HG03045 (cell line): ENCODE measurements at regions not wholly inside any gene's neighbourhood (a gene's known extent, or its start where the extent isn't known, plus 50 kb on each side); places are given as distances from the start of the nearest gene placed in this dataset.
"Not testable (repeated sequence)": the region's sequence is repeated elsewhere in the genome, so short reads cannot be mapped to it uniquely, and the experiment has no call there.

Experiments
- ATAC-seq: cut with Tn5 transposase; IDR thresholded peaks from one replicate; pipeline ENCODE4 v1.9.1; 2021; ENCODE audit warnings: mild to moderate bottlenecking, moderate library complexity; ENCODE audit not compliant: unreplicated experiment

GRCh38 chr9:108803428-108804065 is 52.2 kb downstream of the ACTL7B start:
- ATAC-seq: no peak

- no peak for ATAC-seq
These were observed 52.8 kb downstream of the ACTL7B start for GRCh38 chr9:108802967-108803366.

GRCh38 chr9:108801949-108802348 is 53.8 kb downstream of the ACTL7B start:
- ATAC-seq: no peak

DNA sequence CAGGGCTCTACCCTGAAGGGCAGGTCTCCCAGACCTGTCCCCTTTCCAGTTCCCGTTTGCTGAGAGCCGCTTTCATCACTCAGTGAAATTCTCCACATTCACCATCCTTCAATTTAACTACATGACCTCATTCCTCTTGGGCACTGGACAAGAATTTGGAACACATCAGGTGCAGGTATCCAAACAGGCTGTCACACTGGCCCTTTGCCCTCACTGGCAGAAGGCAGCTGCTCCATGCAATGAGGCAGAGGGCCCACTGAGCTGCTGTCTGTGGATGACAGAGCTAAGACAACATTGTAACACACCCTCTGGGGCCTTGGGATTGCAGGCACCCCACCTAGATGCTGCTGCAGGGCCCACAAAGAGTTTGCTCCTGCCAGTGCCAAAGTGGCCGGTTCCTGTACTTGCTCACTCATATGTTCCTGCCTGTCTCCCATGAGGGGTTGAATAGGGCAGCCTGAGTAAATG is 55.1 kb downstream of the ACTL7B start:
- no peak for ATAC-seq

- ATAC-seq: no peak
These were observed 62.2 kb downstream of the ACTL7B start for GRCh38 chr9:108793573-108793972.

- no peak for ATAC-seq
These were observed 66.0 kb downstream of the ACTL7B start for GRCh38 chr9:108789742-108790141.

DNA sequence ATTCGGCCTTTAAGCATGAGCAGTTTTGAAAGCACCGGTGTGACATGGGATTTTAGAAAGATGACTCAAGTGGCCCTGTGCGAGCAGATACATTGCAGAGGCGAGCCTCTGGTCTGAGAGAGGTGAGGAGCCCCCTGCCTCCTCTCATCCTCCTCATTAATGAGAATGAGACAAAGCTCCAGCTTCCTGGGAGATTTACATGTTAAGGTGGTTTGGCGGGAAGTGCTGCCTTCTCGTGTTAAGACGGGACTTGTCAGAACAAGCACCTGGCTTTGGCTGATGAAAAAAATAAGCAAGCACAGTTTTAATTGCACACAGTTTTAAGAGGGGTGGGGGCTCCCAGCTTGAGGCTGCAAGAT is 68.1 kb downstream of the ACTL7B start:
- ATAC-seq: no peak

DNA sequence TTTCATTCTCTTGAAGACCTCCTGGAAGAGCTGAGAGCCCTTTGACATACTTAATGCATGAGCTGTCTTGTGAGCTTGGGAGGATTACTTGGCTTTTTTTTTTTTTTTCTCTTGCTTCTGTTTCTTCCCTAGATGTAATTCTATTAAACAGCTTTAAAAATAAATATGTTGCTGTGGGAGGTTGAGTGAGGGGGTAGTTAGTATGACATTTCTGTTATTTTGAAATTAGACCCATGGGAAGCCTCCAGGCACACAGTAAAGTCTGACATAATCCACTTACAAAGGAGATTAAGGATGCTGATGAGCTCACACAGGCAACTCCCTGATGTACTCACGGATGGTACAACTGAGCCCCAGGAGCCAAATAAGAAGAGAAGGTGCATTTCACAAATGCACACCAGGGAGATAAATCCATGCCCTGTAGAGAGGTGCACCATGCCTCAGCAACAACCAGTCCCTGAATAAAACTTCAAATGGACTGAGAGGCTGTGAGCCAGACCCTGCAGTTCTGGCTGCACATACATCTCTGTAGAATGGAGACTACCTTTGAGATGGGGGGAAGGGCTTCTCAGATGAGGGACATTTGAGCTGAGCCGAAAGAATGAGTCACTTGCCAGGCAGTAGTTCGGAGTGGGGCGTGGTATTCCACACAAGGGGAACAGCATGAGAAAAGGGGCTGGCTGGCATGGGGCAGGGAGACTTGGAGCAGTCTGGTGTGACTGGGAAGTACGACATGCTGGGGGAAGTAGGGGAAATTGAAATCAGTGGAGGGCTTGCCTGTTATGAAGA is 68.7 kb downstream of the ACTL7B start:
- no peak for ATAC-seq

DNA sequence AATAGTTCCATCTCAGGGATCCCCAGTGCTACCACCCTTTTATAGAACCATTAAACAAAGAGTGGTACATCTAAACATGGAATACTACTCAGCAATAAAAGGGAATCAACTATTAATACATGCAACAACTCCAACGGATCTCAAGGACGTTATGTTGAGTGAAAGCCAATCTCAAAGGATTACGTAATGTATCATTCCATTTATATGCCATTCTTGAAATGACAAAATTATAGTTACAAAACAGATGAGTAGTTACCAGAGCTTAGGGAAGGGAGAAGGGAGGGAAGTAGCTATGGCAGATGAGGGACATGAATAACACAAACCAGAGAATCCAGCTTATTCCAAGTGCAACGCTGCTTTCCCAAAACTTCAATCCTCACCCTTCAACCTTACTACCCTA is 69.5 kb downstream of the ACTL7B start:
- ATAC-seq: no peak

GRCh38 chr9:108784998-108785397 is 70.8 kb downstream of the ACTL7B start:
- ATAC-seq: no peak

DNA sequence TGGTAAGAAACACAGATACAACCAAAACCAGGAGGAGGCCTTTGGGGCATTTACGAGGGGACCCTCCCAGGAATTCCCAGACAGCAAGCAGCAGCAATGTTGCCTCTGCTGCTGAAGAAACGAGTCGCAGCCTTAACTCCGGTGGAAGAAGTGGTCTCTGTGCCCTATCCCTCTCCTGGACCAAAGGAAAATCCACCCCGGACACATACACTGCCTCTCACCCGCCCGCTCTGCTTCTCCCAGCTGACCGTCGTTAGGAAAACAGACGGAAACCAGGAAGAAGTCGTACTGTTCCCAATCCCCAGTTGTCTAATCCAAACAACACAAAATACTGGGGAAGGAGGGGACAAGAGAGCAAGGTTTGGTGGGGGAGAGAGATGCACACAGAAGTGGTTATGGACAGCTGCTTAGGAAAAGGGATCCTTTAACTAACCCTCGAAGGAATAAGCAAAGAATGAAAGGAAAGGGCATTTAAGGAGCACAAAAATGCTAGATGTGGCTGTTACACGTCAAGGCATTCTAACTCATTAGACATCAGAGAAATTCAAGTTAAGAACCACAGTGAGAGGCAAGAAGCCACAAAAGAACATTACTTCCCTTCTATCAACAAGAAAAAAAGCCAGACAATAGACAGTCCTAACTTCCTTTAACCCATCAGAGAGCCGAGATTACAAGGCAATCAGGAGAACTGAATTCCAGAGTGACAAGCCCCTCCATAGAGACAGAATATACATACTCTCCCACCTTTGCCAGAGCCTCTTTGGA is 71.9 kb downstream of the ACTL7B start:
- no peak for ATAC-seq

DNA sequence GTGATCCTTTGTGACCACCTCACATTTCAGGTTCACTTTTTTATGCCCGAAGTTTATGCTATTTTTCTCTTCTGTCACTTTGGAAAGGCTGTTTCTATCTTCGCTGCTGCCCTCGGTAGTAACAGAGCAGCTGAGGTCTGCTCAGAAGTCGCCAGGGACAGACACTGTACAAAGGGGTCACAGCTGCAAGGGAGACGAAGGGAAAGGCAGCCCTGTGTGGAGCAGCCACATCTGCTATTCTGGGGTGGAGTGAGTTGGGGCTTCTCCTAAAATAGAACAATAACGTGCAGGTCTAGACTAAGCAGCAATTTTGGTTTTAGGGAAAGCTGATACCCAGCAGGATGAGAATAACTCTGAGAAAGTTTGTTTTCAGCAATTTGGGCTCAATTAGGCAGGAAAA is 72.5 kb downstream of the ACTL7B start:
- ATAC-seq: no peak

GRCh38 chr9:108780942-108781734 is 74.6 kb downstream of the ACTL7B start:
- ATAC-seq: no peak

DNA sequence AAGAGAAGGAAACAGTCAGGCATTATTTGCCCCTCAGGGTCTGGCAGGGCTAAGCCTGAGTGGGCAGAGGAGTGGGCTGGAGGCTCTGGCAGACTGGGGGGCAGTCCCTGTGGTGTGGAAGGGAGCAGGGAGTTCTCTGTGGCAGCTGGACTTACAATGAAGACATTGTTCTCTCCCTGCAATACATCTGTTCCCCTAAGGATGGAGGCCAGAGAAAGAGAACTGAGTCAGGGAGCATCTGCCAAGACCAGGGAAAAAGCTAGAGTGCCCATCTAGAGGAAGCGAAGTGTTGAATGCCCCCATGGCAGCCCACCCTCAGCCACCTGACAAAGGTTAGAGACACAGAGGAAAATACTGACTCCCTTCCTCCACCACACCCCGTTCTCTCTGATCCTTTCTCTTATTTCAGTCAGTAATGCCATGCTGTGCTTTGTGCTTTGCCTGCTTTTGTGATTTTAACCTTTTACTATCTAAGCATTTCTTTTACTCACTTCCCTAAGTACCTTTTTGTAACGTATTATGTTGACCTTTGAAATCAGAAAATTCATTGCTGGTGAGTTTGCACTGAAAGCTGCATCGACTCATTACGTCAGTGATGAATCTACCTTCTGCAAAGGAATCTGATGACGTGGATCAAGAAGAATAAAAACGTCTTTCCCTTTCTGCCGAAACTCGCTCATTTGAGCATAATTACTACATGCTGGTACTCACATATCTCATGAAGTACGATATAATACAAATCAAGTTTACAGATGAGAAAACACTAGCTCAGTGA is 76.0 kb downstream of the ACTL7B start:
- no peak for ATAC-seq

- no peak for ATAC-seq
These were observed 78.7 kb downstream of the ACTL7B start for GRCh38 chr9:108776920-108777639.

GRCh38 chr9:108775901-108776306 is 79.9 kb downstream of the ACTL7B start:
- ATAC-seq: no peak

DNA sequence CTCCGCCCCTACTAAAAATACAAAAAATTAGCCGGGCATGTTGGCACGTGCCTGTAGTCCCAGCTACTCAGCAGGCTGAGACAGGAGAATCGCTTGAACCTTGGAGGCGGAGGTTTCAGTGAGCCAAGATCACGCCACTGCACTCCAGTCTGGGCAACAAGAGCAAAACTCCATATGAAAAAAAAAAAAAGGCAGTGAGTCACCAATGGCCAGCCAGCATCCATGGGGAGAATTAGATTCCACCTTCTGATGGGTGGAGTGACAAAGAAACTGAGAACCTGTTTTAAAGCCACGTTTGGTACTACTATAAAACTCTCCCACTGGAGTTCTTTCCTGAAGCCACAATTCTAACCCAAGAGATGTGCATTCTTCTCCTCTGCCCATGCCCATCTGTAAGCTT is 81.7 kb downstream of the ACTL7B start:
- not testable (repeated sequence) for ATAC-seq

DNA sequence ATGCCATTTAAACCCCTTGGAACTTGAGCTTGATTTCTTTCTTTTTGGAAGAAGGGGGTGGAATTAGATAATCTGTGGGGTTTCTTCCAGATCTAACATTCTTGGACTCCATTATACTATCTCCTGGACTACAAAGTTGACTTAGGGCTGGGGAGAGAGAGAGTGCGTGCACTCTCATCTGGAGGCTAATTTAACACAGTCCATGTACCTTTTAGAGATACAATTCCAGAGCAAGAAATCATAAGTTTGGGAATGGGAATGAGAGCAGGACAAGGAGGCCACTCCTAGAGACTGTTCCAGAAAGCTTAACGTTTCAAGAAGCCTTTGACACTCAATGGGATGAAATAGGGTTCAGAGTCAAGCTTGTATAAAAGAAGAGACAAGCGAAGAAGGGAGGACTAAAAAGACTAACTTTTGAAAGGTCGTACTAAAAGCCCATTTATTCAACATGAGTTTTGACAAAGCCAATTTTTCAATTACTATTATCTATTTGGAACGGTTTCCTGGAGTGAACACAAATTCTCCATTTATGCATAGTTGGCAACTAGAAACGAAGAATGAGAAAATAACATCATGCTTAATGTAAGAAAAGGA is 83.4 kb downstream of the ACTL7B start:
- no peak for ATAC-seq

DNA sequence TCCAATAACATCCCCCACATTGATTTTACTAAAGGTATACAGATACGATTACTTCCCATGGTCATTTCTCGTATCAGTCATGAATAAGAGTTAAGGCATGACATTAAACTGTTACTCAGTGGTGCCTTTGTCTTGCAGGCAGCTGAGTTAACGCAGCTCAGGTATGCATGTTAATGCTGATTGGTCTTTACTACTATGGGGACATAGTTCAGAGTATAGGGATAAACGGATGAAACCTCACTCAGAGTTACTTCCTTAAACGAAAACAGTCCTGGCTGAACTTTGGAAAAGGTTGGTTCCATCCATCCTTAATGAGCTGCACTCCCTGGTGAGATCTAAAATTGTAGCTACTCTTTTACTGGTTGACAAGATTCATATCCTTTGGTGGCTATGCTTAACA is 87.0 kb downstream of the ACTL7B start:
- no peak for ATAC-seq
